NCI-H82 treated with DMSO at 0.1 percent for 48 hours (cell line): ENCODE measurements at regions not wholly inside any gene's neighbourhood (a gene's known extent, or its start where the extent isn't known, plus 50 kb on each side); places are given as distances from the start of the nearest gene placed in this dataset.
"Not testable (repeated sequence)": the region's sequence is repeated elsewhere in the genome, so short reads cannot be mapped to it uniquely, and the experiment has no call there.

Experiments used
- DNase-seq: peaks from one replicate; lab custom pipeline; 2025; ENCODE audit not compliant: unreplicated experiment; lab: John Stamatoyannopoulos, UW

DNA sequence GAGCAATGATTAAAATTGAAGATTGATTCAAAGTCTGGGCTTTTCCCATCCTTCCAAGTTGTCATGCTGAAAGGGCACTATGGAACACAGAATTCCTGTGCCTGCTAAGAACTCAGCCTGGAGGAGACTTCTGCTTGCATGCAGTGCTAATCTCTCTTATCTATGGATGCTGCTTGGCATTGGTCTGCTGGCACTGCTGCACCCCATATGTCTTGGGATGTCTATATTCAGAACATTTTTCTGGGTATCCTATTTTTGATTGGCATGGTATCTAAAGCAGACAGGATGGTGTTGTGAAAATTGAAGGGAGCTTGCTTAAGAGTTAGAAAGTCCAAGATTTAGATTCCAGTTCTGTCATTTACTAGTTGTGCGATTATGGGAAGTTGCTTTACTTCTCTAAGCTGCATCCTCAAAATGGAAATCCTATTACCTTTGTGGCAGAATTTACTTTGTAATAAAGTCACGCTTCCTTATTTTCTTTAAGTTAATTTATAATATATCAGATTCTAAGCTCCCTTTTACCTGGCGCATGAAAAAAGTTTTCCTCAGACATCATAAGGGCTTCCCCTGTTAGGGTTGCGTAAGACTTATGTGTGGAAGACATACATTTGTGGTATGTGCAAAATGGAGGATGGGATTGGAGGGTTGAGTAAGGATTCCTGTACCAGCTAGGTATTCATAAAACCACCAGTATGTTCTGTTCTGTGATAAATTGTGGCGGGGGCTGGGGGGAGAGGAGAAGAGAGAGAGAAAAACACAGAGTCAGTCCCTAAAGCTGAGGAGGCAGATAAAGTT lies 254.0 kb downstream of the DMAC1 start:
- no peak for DNase-seq

DNA sequence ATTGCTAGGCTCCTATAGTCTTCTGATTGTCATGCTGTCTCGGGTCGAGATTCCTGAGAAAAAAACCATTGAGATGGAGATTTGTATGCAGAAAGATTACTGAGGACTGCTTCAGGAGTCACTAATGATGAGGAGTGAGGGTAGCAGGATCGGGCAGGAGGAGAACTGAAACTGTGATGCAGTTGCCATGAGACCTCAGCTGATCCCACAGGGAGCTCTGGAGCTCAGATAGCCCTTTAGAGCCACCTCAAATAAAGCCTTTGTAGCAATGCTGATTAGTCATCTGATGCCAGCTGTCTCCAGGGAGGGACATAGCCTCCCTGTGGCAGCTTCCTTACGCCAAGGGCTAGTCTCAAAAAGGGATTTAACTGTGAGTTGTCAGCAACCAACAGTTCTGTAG lies 256.9 kb downstream of the DMAC1 start:
- DNase-seq, result peak; percentile 15

DNA sequence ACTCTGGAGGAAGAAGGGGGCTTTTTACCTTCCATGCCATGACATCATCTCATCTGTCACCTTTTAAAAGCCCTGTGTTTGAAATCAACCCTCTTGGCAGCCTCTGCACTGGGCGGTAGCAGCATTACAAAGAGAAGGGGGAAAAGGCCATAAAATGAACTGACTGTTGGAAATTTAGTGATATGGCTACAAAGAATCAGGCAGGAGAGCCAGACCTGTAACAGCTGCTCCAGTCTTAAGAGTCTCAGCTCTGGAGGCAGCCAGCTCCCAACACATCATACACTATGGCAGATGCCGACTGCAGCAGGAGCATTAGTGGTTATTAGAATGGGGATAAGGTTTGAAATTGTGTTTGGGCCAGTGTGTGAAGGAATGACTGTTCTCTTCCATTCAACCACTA lies 257.5 kb downstream of the DMAC1 start:
- DNase-seq, result peak; percentile 39

DNA sequence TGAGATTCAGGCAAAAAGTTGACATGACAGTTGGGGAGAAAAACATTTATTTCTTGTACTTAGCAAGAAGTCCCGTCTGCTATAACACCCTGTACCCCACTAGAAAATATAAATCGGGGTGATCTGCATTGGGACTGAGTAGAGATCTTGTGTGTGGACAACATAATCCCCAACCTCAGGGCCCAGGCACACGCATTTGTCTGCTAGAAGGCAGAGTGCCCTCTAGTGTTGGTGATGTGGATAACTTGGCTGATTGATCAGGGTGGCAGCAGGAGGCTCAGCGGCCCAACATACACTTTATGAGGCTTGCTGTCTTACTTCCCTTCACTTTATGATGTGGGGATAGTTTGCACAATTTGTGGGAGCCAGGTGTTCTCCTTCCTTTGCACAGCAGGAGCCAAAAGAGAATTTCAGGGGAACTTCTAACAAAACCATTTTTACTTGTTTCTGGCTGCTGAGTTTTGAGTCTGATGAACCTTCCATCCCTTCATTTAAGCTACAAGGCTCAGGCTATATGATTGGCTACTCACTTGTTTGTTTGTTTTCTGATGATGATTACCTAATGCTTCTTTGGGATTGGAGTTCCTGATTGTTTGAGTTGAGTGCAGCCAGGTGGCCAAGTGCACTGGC lies 263.2 kb downstream of the DMAC1 start:
- DNase-seq, result peak; percentile 38

- peak; percentile 9 for DNase-seq
Measured at GRCh38 chr9:7534211-7534935, 265.2 kb downstream of the DMAC1 start.

DNA sequence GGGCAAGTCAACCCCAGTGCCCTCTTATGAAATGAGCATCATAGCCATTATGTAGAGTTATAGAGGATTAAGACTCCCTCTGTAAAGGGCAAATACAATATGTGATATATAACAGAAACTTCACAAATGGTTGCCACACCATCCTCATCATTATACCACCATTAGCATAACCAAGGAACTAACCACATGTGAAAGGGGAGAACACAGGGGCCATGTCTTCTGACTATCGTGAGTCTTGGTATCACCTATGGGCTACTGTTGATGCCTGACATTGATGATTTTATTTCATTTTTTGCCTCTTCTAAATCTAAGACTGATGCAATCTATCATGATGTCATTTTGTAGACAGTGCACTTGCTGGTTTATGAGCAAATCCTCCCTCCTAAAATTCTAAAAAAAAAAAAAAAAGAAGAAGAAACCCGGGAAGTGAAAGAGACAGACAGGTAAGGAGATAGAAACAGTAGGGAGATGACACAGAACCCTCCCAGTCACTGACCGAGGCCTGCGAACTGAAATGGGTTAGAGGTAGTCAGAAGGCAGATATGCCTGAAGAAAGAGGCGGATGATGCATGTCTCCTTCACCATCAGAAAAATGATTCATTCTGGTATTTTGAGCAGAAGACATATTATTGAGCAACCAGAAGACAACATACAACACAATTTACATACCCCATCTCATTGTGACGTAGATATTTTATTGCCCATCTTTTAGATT lies 266.0 kb downstream of the DMAC1 start:
- no peak for DNase-seq

DNA sequence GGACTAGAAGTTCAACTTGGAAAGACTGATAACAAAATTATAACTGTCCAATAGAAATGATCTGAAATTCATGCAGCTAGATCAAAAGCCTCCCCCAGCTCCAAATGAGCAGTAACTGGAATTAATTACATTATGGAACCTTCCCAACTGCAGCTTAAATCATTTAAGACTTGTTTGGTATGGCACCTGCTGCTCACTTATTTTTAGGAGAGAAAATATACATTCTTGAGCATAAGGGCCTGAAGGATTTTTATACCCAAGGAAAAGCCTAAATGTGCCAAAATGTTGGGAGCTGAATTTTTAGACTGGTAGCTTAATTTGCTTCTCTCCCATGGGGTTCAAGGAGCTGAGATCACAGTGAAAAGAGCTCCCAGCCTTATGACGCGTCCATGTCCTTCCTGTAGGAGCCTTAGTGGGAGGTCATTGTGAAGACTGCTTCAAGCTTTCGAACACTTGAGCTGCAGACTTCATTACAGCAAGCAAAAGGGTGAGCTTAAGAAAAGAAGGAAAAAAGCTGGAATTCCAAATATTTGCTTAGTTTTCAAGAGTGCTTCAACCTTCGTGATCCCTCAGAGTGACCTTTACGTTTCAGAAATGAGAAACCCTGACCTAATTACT lies 276.0 kb downstream of the DMAC1 start:
- DNase-seq, result no peak

DNA sequence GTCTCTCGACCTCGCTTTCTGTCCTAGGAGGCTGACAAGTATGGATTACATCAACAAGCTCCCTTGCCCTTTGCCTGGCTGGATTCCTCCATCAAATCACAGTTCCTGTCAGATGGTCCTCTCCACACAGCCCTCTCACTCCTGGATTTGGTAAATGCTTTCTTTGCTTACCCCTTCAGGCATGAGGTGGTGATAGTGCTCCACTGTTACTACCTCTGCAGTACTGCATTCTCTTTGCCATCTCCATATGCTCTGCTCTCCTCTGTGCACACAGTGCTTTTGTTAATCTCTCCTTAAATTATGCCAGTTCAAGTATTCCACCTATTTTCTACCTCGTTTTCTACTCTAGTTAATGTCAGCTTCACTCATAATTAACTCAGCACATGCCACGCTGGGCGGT lies 279.2 kb downstream of the DMAC1 start:
- DNase-seq, result no peak

DNA sequence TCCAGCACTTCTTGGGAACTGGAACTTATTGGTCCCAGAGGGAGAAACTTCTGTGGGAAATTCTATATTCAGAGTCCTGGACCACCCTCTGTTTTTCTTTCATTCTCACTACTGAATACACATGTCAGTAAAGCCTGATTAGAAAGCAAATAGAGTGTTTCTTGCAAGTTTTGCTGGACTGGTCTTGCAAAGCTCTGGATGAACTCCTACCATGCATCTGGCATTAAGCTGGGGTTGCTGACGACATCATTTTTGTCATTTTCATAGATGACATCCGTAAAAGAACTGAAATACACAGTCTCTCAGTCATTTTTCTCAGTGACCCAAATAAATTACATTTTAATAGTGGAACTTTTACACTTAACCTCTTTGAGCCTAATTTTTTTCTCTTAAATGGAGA lies 283.2 kb downstream of the DMAC1 start:
- DNase-seq, result no peak

DNA sequence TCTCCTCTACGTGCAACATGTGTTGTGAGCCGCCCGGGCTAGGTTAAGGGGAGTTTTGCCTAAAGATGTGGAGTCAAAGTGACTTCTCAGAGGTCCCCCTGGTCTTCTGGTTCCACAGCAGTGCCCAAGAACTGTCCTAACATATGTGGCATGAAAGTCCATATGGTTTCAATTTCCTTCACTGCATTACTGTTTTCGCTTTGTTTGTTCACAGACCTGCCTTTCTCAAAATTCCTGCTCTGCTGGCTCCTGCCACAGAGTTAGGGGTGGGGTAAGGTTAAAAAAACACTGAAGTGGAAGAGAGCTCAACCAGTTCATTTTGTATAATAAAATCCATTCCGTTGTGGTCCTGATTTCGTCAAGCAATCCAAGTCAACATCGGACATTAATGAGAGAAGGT lies 289.4 kb downstream of the DMAC1 start:
- DNase-seq, result no peak

GRCh38 chr9:7509576-7510145 lies 289.9 kb downstream of the DMAC1 start:
- DNase-seq, result no peak

- DNase-seq, result no peak
Measured at GRCh38 chr9:7508516-7508915, 291.1 kb downstream of the DMAC1 start.

- no peak for DNase-seq
Measured at GRCh38 chr9:7507566-7508270, 291.9 kb downstream of the DMAC1 start.

DNA sequence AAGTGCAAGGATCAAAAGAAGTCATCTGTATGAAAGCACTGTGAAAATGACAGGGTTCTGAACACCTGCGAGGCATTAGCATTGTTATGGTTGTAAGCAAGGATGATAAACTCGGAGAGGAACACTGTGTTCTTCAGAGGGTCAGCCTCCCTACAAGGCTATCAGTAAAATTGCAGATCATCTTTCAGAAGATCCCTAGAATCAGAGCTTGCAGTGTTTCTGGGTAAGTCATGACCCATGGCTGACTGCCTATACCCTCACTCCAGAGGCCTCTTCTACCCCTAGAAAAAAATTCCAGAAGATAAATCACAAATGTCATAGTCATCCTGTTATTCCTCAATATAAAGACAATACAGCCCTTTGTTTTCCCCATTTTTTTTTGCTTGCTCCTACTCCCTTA lies 292.6 kb downstream of the DMAC1 start:
- DNase-seq, result no peak

DNA sequence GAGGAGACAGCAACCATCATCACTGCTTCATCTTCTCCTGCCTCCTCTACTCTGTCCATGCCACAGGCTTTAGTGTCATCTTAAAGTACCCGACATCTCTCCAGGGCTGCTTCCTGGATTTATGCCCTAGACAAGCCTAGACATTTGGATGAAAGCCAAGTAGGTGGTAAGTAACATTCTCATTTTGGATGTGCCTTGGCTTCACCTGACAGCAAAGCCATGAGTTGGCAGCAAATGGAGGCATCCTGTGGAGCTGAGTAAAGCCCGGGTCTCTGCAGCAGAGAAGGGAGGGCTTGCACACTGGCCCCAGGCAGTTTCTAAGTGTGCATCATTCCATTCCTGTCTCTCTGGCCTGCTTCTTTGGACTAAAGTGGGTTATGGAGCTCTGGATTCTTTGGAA lies 299.1 kb downstream of the DMAC1 start:
- no peak for DNase-seq

GRCh38 chr9:7491641-7492040 lies 307.9 kb downstream of the DMAC1 start:
- DNase-seq, result no peak

DNA sequence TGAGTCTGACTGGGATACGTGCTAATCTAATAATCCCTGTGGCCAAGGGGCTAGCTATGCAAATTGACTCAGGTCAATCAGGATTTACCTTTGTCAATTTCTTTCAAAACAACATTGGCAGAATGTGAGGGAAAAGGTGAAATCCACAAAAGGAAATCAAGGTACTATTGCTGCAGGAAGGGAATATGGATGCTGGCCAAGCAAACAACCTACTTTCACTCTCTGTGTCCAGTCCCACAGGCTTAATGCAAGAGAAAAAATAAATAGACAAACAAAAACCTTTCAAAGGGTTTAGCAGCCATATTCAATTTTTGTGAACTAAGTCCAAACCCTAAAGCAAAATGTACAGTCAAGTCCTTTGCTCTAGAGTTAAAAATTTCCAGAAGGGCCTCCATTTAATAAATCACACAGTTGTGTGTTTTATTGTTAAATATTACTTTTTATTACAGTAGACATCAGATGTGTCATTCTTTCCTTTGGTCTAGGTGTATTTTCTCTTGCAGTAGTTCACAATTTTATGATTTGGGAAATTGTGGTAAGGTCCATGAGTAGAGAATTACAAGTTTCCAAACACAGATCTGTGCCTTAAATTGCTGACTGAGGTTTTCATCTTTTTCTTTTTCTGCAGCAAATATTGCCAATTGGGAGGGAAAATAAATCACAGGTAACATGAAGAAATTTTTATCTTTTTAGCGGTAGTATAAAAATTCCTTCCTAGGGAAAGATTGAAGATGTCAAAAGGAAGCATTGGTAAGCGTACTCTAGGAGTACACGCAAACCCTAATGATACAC lies 309.1 kb downstream of the DMAC1 start:
- DNase-seq, result no peak

DNA sequence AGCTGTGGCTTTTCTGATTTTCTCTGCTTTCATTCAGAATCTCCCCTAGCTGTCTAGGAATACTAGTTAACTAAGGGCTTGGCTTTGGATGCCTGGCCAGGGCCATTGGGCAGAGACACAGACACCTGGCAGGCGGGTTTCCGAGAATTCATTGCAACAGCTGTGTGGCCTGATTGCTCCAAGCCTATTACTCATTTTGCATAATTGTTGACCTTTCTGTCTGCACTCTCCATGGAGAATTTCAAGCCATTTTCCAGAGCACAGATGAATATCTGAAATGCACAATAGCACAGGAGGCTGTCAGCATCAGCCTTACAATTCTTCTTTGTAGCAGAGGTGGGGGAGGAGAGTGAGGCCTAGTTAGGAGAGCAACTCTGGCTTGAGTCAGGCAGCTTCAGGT lies 310.5 kb downstream of the DMAC1 start:
- DNase-seq, result no peak

- not testable (repeated sequence) for DNase-seq
Measured at GRCh38 chr9:7484014-7484413, 315.6 kb downstream of the DMAC1 start.
